Cardiac fibroblast (primary cell): ENCODE measurements at regions not wholly inside any gene's neighbourhood (a gene's known extent, or its start where the extent isn't known, plus 50 kb on each side); places are given as distances from the start of the nearest gene placed in this dataset.

Experiments
- DNase-seq, 2 donors: peaks; one replicate each; pipeline versions ENCODE4 v3.0.0 to v3.0.0-alpha.2; 2010; ENCODE audit warnings: low read depth in 2 of 2
- H3K4me3 ChIP-seq, 2 donors: replicated peaks in 1 of 2; 1 replicate in 1 of 2; 2 replicates in 1 of 2; pipeline ENCODE4 v1.5.1; 2011; ENCODE audit warnings: low read depth in 2 of 2, low read length in 2 of 2, mild to moderate bottlenecking in 2 of 2, moderate library complexity in 1 of 2
- TF ChIP-seq, protein P1 (sequence below): IDR thresholded peaks from one replicate; pipeline ENCODE4 v1.5.1; 2011; ENCODE audit warnings: low read depth, mild to moderate bottlenecking, low read length, inconsistent platforms

DNA sequence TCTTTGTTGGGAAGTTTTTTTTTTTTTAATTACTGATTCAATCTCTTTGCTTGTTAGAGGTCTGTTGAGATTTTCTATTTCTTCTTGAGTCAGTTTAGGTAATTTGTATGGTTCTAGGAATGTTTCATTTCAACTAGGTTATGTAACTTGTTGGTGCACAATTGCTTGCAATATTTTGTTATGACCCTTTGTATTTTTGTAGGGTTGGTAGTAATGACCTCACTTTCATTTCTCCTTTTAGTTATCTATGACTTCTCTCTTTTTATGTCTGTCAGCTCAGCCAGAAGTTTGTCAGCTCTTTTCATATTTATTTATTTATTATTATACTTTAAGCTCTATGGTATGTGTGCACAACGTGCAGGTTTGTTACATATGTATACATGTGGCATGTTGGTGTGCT is 51.1 kb upstream of the SLC24A3 start:
- no peak for DNase-seq
- TF ChIP-seq, protein P1, sequence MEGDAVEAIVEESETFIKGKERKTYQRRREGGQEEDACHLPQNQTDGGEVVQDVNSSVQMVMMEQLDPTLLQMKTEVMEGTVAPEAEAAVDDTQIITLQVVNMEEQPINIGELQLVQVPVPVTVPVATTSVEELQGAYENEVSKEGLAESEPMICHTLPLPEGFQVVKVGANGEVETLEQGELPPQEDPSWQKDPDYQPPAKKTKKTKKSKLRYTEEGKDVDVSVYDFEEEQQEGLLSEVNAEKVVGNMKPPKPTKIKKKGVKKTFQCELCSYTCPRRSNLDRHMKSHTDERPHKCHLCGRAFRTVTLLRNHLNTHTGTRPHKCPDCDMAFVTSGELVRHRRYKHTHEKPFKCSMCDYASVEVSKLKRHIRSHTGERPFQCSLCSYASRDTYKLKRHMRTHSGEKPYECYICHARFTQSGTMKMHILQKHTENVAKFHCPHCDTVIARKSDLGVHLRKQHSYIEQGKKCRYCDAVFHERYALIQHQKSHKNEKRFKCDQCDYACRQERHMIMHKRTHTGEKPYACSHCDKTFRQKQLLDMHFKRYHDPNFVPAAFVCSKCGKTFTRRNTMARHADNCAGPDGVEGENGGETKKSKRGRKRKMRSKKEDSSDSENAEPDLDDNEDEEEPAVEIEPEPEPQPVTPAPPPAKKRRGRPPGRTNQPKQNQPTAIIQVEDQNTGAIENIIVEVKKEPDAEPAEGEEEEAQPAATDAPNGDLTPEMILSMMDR = no peak
- H3K4me3 ChIP-seq = no peak overlapping the region
